GM21526 (cell line): ENCODE measurements at regions not wholly inside any gene's neighbourhood (a gene's known extent, or its start where the extent isn't known, plus 50 kb on each side); places are given as distances from the start of the nearest gene placed in this dataset.

ENCODE experiments used
- ATAC-seq: cut with Tn5 transposase; IDR thresholded peaks from one replicate; pipeline ENCODE4 v1.9.1; 2021; ENCODE audit warnings: moderate library complexity; ENCODE audit not compliant: unreplicated experiment, low FRiP score

GRCh38 chr13:69579351-69579750, 528.3 kb upstream of the ATXN8OS start:
- ATAC-seq = no peak

GRCh38 chr13:69571606-69572323, 535.9 kb upstream of the ATXN8OS start:
- no peak for ATAC-seq

- ATAC-seq = no peak
Observed at GRCh38 chr13:69567514-69567913, 540.1 kb upstream of the ATXN8OS start.

- ATAC-seq = no peak
Observed at GRCh38 chr13:69566104-69566716, 541.4 kb upstream of the ATXN8OS start.

GRCh38 chr13:69565334-69565733, 542.3 kb upstream of the ATXN8OS start:
- no peak for ATAC-seq

- no peak for ATAC-seq
Observed at GRCh38 chr13:69556540-69557196, 551.0 kb upstream of the ATXN8OS start.

- ATAC-seq = no peak
Observed at GRCh38 chr13:69553976-69554375, 553.6 kb upstream of the ATXN8OS start.

- no peak for ATAC-seq
Observed at GRCh38 chr13:69551193-69551592, 556.4 kb upstream of the ATXN8OS start.

GRCh38 chr13:69547780-69548179, 559.8 kb upstream of the ATXN8OS start:
- no peak for ATAC-seq

GRCh38 chr13:69545551-69545950, 562.1 kb upstream of the ATXN8OS start:
- ATAC-seq = no peak

GRCh38 chr13:69524459-69525150, 583.0 kb upstream of the ATXN8OS start:
- no peak for ATAC-seq

- ATAC-seq = no peak
Observed at GRCh38 chr13:69496981-69497380, 610.6 kb upstream of the ATXN8OS start.

- no peak for ATAC-seq
Observed at GRCh38 chr13:69495096-69495495, 612.5 kb upstream of the ATXN8OS start.

GRCh38 chr13:69487576-69487975, 620.0 kb upstream of the ATXN8OS start:
- ATAC-seq = no peak

- no peak for ATAC-seq
Observed at GRCh38 chr13:69485991-69486592, 621.5 kb upstream of the ATXN8OS start.

- ATAC-seq = no peak
Observed at GRCh38 chr13:69477451-69477850, 630.2 kb upstream of the ATXN8OS start.

- ATAC-seq = no peak
Observed at GRCh38 chr13:69474011-69474685, 633.5 kb upstream of the ATXN8OS start.

GRCh38 chr13:69468624-69469023, 639.0 kb upstream of the ATXN8OS start:
- ATAC-seq = no peak

- ATAC-seq = no peak
Observed at GRCh38 chr13:69461397-69461796, 646.2 kb upstream of the ATXN8OS start.

GRCh38 chr13:69459346-69459745, 648.3 kb upstream of the ATXN8OS start:
- no peak for ATAC-seq
